Endothelial cell of umbilical vein (primary cell): ENCODE measurements at regions not wholly inside any gene's neighbourhood (a gene's known extent, or its start where the extent isn't known, plus 50 kb on each side); places are given as distances from the start of the nearest gene placed in this dataset.

ENCODE experiments used
- BruUV-seq: library from RNA; stranded (reverse); fragments of 400-500 nt; replicated peaks from 2 replicates; lab custom pipeline; 2021; lab: Mats Ljungman, UMichigan
- CTCF ChIA-PET: fragments of 300-600, 350-600 bp; sonication (Branson Sonifier 250); formaldehyde crosslinking; loops from one replicate; lab custom pipeline; 2021; ENCODE audit warnings: antibody characterized with exemption, inconsistent platforms; lab: Charles Lee
- POLR2A ChIA-PET: fragments of 300-600, 350-600 bp; sonication (Branson Sonifier 250); formaldehyde crosslinking; loops from one replicate; lab custom pipeline; 2021; ENCODE audit warnings: antibody characterized with exemption, inconsistent platforms; lab: Charles Lee
- DNase-seq: peaks from one replicate; pipeline ENCODE4 v3.0.0-alpha.2; 2011; ENCODE audit warnings: low read depth, low spot score
- FAIRE-seq: peaks from 2 replicates; lab custom pipeline; 2011; peaks lifted over from hg19 to GRCh38; lab: Jason Lieb, UNC
- H2AFZ ChIP-seq: 2 replicates; pipeline ENCODE4 v1.6.0; 2012; ENCODE audit warnings: low read depth, low read length, control low read depth, inconsistent platforms
- H3K27ac ChIP-seq: 2 replicates; pipeline ENCODE4 v1.5.1; 2011; ENCODE audit warnings: low read depth, mild to moderate bottlenecking, control low read depth, low read length, moderate library complexity; ENCODE audit not compliant: insufficient read depth
- H3K27me3 ChIP-seq, 2 experiments: 2 replicates each; pipeline versions ENCODE4 v1.6.0 to v1.6.1; 2011; ENCODE audit warnings: low read length in 2 of 2, mixed read lengths in 1 of 2; ENCODE audit not compliant: control insufficient read depth in 2 of 2, insufficient read depth in 2 of 2
- H3K36me3 ChIP-seq, 2 experiments: 2 replicates in 1 of 2; 3 replicates in 1 of 2; pipeline ENCODE4 v1.5.1; 2011; ENCODE audit warnings: low read length in 2 of 2, mild to moderate bottlenecking in 1 of 2, moderate library complexity in 1 of 2; ENCODE audit not compliant: control insufficient read depth in 2 of 2, insufficient read depth in 2 of 2; ENCODE audit errors: extremely low read depth in 1 of 2
- H3K4me1 ChIP-seq: 3 replicates; pipeline ENCODE4 v1.5.1; 2011; ENCODE audit warnings: mild to moderate bottlenecking, low read length; ENCODE audit not compliant: control insufficient read depth, insufficient read depth; ENCODE audit errors: extremely low read depth
- H3K4me2 ChIP-seq: 2 replicates; pipeline ENCODE4 v1.6.1; 2011; ENCODE audit warnings: low read length, control low read depth, mixed read lengths; ENCODE audit not compliant: insufficient read depth
- H3K4me3 ChIP-seq, 3 experiments: fragments of 200-600 bp in 1 of 3; sonication (generic), shearing (Covaris generic) in 1 of 3; replicated peaks in 1 of 3; 2 replicates each; pipeline ENCODE4 v1.5.1; 2011 to 2016; ENCODE audit warnings: control low read depth in 3 of 3, low read length in 3 of 3, mild to moderate bottlenecking in 2 of 3, inconsistent platforms in 1 of 3, low read depth in 1 of 3, moderate library complexity in 1 of 3; ENCODE audit not compliant: insufficient read depth in 1 of 3
- H3K79me2 ChIP-seq: 2 replicates; pipeline ENCODE4 v1.6.0; 2012; ENCODE audit warnings: low read length, inconsistent platforms; ENCODE audit not compliant: control insufficient read depth, insufficient read depth
- H3K9ac ChIP-seq: replicated peaks from 2 replicates; pipeline ENCODE3; 2011; ENCODE audit warnings: low read length, control low read depth; ENCODE audit not compliant: insufficient read depth; ENCODE audit errors: extremely low read depth
- H3K9me1 ChIP-seq: replicated peaks from 3 replicates; pipeline ENCODE4 v1.6.0; 2011; ENCODE audit warnings: mild to moderate bottlenecking, low read length; ENCODE audit not compliant: control insufficient read depth, insufficient read depth; ENCODE audit errors: extremely low read depth
- H3K9me3 ChIP-seq: replicated peaks from 2 replicates; pipeline ENCODE4 v1.5.1; 2012; ENCODE audit warnings: low read length, inconsistent platforms; ENCODE audit not compliant: control insufficient read depth, insufficient read depth
- H4K20me1 ChIP-seq: replicated peaks from 2 replicates; pipeline ENCODE3; 2011; ENCODE audit warnings: mild to moderate bottlenecking, low read length; ENCODE audit not compliant: control insufficient read depth, insufficient read depth; ENCODE audit errors: extremely low read depth
- CTCF ChIP-seq, 2 donors: IDR thresholded peaks; 1 replicate in 1 of 2; 2 replicates in 1 of 2; pipeline ENCODE4 v1.5.1; 2011; ENCODE audit warnings: low read length in 2 of 2, mild to moderate bottlenecking in 2 of 2, moderate library complexity in 2 of 2, control low read depth in 1 of 2, inconsistent platforms in 1 of 2, low read depth in 1 of 2; ENCODE audit not compliant: insufficient read depth in 1 of 2; ENCODE audit errors: extremely low read depth in 1 of 2
- EZH2 ChIP-seq: IDR thresholded peaks from 2 replicates; pipeline ENCODE4 v1.6.1; 2012; ENCODE audit warnings: borderline replicate concordance, low read depth, mild to moderate bottlenecking, moderate library complexity, low read length, inconsistent platforms; ENCODE audit not compliant: severe bottlenecking
- FOS ChIP-seq: IDR thresholded peaks from 2 replicates; pipeline ENCODE4 v1.6.1; 2011; ENCODE audit warnings: mild to moderate bottlenecking, low read length, moderate library complexity, borderline replicate concordance; ENCODE audit not compliant: insufficient read depth
- GATA2 ChIP-seq: IDR thresholded peaks from 2 replicates; pipeline ENCODE4 v1.7.0; 2011; ENCODE audit warnings: low read depth, mild to moderate bottlenecking, moderate library complexity, mixed read lengths, low read length; ENCODE audit not compliant: insufficient read length, insufficient read depth
- JUN ChIP-seq: IDR thresholded peaks from 2 replicates; pipeline ENCODE4 v1.6.1; 2011; ENCODE audit warnings: borderline replicate concordance, low read depth; ENCODE audit not compliant: insufficient read length, insufficient read depth
- MAX ChIP-seq: IDR thresholded peaks from 2 replicates; pipeline ENCODE4 v1.6.1; 2011; ENCODE audit not compliant: insufficient read depth, insufficient read length
- MYC ChIP-seq: IDR thresholded peaks from one replicate; pipeline ENCODE4 v1.6.1; 2011; ENCODE audit warnings: mild to moderate bottlenecking, low read depth, low read length
- POLR2A ChIP-seq: IDR thresholded peaks from 2 replicates; pipeline ENCODE4 v1.6.1; 2012; ENCODE audit warnings: low read depth, mild to moderate bottlenecking, control low read depth, low read length
- POLR2AphosphoS5 ChIP-seq: IDR thresholded peaks from 2 replicates; pipeline ENCODE4 v1.6.1; 2012; ENCODE audit warnings: low read depth, mild to moderate bottlenecking, control low read depth, low read length, moderate library complexity; ENCODE audit not compliant: insufficient read depth
- dilution Hi-C: fragments of 300-500 bp; cut with MboI; formaldehyde crosslinking; loops from one replicate; pipeline ENCODE4 v1.15.0; 2019; ENCODE audit warnings: low sequenced_read_pairs; ENCODE audit not compliant: extremely low pct_ligation_motif_present
- intact Hi-C: fragments of 100-400 bp; cut with micrococcal nuclease; formaldehyde crosslinking; loops from one replicate; pipeline ENCODE4 v1.10.0; 2022

- peak; percentile 98 for FAIRE-seq
- DNase-seq, result peak; percentile 98
- no peaks in the 10 kb centered on the region for H3K79me2 ChIP-seq
Measured at GRCh38 chr4:53943345-53944085, 120.9 kb downstream of the CHIC2 start.

More at GRCh38 chr4:53943345-53944085, 120.9 kb downstream of the CHIC2 start:
- no peaks in the 10 kb centered on the region for H3K27me3 ChIP-seq
- H3K9me1 ChIP-seq, result no peaks in the 10 kb centered on the region
- peaks cover 17% of the 10 kb centered on the region for H3K4me1 ChIP-seq
- dilution Hi-C loops (loop anchor here (25.0 kb wide), 1 partner anchor 269 kb away; no protein-coding TSS in a partner anchor), intact Hi-C loops (loop anchor here (1.0 kb wide), 2 partner anchors 51 to 120 kb away; no protein-coding TSS in a partner anchor)
- ChIA-PET POLR2A (interaction anchor here (1.3 kb wide), 1 partner anchor 120 kb away, joined by 3 read pairs; no protein-coding TSS in a partner anchor), CTCF (interaction anchor here (0.5 to 5.5 kb wide), 13 partner anchors 11 to 629 kb away, joined by 3 to 33 read pairs (median 4); partner anchors contain the start of gene PDGFRA)
- H3K36me3 ChIP-seq, result no peaks in the 10 kb centered on the region
- no peaks in the 10 kb centered on the region for H3K9me3 ChIP-seq
- H3K27ac ChIP-seq, result peak overlapping the region; percentile 52
- no TSS peak for BruUV-seq
- peak overlapping the region; percentile 24 for H3K9ac ChIP-seq
- no peak overlapping the region for H2AFZ ChIP-seq
- peak; percentile 81 for TF ChIP-seq POLR2AphosphoS5
- TF ChIP-seq MAX, result no peak
- TF ChIP-seq CTCF (IDR thresholded peaks at IDR 0.05; ENCODE audit: extremely low read depth in 1 of 2, insufficient read depth in 1 of 2, low read depth in 1 of 2, low read length in 2 of 2), result no peak
- TF ChIP-seq EZH2, result no peak
- TF ChIP-seq FOS, result peak; percentile 93
- TF ChIP-seq JUN, result peak; percentile 98
- no peak for TF ChIP-seq POLR2A
- TF ChIP-seq GATA2, result peak; percentile 43
- TF ChIP-seq MYC, result no peak
- H3K4me2 ChIP-seq, result peak overlapping the region; percentile 71
- H4K20me1 ChIP-seq, result no peaks in the 10 kb centered on the region
- H3K4me3 ChIP-seq, result no peak overlapping the region
